DND-41 (cell line): ENCODE measurements at regions not wholly inside any gene's neighbourhood (a gene's known extent, or its start where the extent isn't known, plus 50 kb on each side); places are given as distances from the start of the nearest gene placed in this dataset.

Experiments used
- CTCF ChIP-seq: IDR thresholded peaks from 2 replicates; pipeline ENCODE4 v1.5.1; 2012; ENCODE audit warnings: borderline replicate concordance, low read length, moderate library complexity, mild to moderate bottlenecking; ENCODE audit not compliant: poor library complexity, severe bottlenecking; ENCODE audit errors: extremely low read depth
- EZH2 ChIP-seq: IDR thresholded peaks from 3 replicates; pipeline ENCODE4 v1.6.1; 2012; ENCODE audit warnings: borderline replicate concordance, low read depth, mild to moderate bottlenecking, moderate library complexity, low read length, inconsistent platforms; ENCODE audit not compliant: severe bottlenecking

GRCh38 chr13:79062291-79062690 is 343.8 kb downstream of the RBM26 start:
- TF ChIP-seq CTCF (no peak), EZH2 (no peak)
